ENCODE measurements at regions not wholly inside any gene's neighbourhood (a gene's known extent, or its start where the extent isn't known, plus 50 kb on each side); places are given as distances from the start of the nearest gene placed in this dataset.

DNA sequence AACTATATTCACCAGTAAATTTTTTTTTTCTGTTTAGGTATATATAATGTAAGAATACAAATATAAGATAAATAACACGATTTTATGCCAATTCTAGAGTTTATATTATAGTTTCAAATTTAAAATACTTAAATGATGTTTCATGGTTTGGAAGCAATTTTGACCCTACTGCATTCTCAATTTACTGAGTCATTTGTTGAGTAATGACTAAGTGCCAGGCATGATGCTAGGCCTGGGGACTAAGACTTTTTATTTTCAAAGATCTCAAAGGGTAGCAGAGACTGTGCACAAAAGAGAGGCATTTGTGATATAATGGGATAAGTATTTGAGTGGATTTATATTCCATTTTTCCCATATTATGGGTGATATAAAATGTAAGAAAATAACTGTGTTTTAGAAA lies 78.9 kb upstream of the SMIM30 start:
- Histone ChIP-seq H3K27me3 (replicated peaks; ENCODE audit: insufficient read depth, low read length) (no peaks in the 10 kb centered on the region), H3K9me2 (replicated peaks; ENCODE audit: insufficient read depth, low read length) (no peaks in the 10 kb centered on the region), H3F3A (ENCODE audit: insufficient read depth, low read length) (no peaks in the 10 kb centered on the region), H2AFZ (ENCODE audit: low read length) (no peak overlapping the region), H3K36me3 (replicated peaks; ENCODE audit: insufficient read depth, low read length) (no peaks in the 10 kb centered on the region), H3K79me2 (ENCODE audit: low read length) (no peaks in the 10 kb centered on the region), H3K9ac (ENCODE audit: low read length) (no peak overlapping the region), H3K4me2 (ENCODE audit: low read depth, low read length) (no peak overlapping the region), H3K9me3 (replicated peaks; ENCODE audit: insufficient read depth, low read length) (no peaks in the 10 kb centered on the region), H4K20me1 (ENCODE audit: insufficient read depth, low read length) (no peaks in the 10 kb centered on the region), H3K4me1 (ENCODE audit: low read length) (no peaks in the 10 kb centered on the region), H3K27ac (ENCODE audit: low read length) (no peak overlapping the region), H3K4me3 (ENCODE audit: low read length) (no peak overlapping the region)
- TF ChIP-seq EZH2 (optimal IDR thresholded peaks at IDR 0.05; ENCODE audit: low read depth, low read length), result no peak
- TF ChIP-seq, protein P1, sequence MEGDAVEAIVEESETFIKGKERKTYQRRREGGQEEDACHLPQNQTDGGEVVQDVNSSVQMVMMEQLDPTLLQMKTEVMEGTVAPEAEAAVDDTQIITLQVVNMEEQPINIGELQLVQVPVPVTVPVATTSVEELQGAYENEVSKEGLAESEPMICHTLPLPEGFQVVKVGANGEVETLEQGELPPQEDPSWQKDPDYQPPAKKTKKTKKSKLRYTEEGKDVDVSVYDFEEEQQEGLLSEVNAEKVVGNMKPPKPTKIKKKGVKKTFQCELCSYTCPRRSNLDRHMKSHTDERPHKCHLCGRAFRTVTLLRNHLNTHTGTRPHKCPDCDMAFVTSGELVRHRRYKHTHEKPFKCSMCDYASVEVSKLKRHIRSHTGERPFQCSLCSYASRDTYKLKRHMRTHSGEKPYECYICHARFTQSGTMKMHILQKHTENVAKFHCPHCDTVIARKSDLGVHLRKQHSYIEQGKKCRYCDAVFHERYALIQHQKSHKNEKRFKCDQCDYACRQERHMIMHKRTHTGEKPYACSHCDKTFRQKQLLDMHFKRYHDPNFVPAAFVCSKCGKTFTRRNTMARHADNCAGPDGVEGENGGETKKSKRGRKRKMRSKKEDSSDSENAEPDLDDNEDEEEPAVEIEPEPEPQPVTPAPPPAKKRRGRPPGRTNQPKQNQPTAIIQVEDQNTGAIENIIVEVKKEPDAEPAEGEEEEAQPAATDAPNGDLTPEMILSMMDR (IDR thresholded peaks at IDR 0.05; ENCODE audit: low read length), result no peak
- no peak for TF ChIP-seq EZH2phosphoT487 (IDR thresholded peaks at IDR 0.05; ENCODE audit: low read length)
- DNase-seq, result no peak

DNA sequence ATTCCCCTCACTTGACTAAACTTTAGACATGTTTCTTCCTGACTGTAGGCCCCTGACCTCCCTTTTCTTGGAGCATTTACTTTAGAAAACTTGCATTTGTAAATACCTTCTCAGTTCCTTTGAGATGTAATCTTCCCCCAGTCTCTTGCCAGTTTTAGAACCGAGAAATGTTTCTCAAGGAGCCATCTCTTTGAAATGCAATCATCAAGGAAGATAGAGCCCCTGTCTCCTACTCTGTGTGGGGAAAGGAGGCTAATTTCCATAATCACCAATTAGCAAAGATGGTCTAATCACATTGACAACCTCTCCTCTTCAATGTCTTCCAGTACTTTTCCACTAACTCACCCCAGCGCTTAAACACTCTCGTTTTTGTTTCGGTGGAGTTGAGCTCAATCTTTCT lies 70.0 kb upstream of the SMIM30 start:
- no peak for DNase-seq
- no peaks in the 10 kb centered on the region for H3K4me1 ChIP-seq (ENCODE audit: low read length)
- H3K4me3 ChIP-seq (ENCODE audit: low read length), result no peak overlapping the region
- H3K9ac ChIP-seq (ENCODE audit: low read length), result no peak overlapping the region
- H3K4me2 ChIP-seq (ENCODE audit: low read depth, low read length), result no peak overlapping the region
- no peaks in the 10 kb centered on the region for H3K36me3 ChIP-seq (replicated peaks; ENCODE audit: insufficient read depth, low read length)
- no peaks in the 10 kb centered on the region for H3K27me3 ChIP-seq (replicated peaks; ENCODE audit: insufficient read depth, low read length)
- H3K9me3 ChIP-seq (replicated peaks; ENCODE audit: insufficient read depth, low read length), result no peaks in the 10 kb centered on the region
- H3K27ac ChIP-seq (ENCODE audit: low read length), result no peak overlapping the region
- no peaks in the 10 kb centered on the region for H3K79me2 ChIP-seq (ENCODE audit: low read length)
- no peaks in the 10 kb centered on the region for H4K20me1 ChIP-seq (ENCODE audit: insufficient read depth, low read length)
- TF ChIP-seq EZH2phosphoT487 (IDR thresholded peaks at IDR 0.05; ENCODE audit: low read length), result no peak
- TF ChIP-seq, protein P1 (IDR thresholded peaks at IDR 0.05; ENCODE audit: low read length), result no peak
- no peak for TF ChIP-seq EZH2 (optimal IDR thresholded peaks at IDR 0.05; ENCODE audit: low read depth, low read length)
- H3F3A ChIP-seq (ENCODE audit: insufficient read depth, low read length), result no peaks in the 10 kb centered on the region
- H2AFZ ChIP-seq (ENCODE audit: low read length), result no peak overlapping the region
- no peaks in the 10 kb centered on the region for H3K9me2 ChIP-seq (replicated peaks; ENCODE audit: insufficient read depth, low read length)

DNA sequence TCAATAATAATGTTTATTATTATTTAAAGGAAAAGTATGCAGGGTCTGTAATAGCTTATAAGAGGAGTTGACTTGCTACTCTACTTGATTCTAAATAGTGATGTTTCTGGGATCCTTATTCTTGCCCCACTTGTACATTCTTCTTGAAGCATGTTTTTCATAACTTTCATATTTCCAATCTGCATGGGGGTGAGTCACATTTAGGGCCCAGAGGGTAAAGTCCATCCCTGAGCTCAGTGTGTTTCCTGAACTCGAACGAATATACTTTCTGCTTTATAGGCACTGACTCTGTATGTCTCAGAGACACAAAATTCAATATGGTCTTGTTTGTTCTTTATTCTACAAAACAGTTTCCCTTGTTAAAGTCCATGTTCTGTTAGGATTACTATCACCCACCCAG lies 61.0 kb upstream of the SMIM30 start:
- no peak for TF ChIP-seq EZH2 (optimal IDR thresholded peaks at IDR 0.05; ENCODE audit: low read depth, low read length)
- TF ChIP-seq EZH2phosphoT487 (IDR thresholded peaks at IDR 0.05; ENCODE audit: low read length), result no peak
- TF ChIP-seq, protein P1 (IDR thresholded peaks at IDR 0.05; ENCODE audit: low read length), result no peak
- H3K4me1 ChIP-seq (ENCODE audit: low read length), result no peaks in the 10 kb centered on the region
- H3K9me2 ChIP-seq (replicated peaks; ENCODE audit: insufficient read depth, low read length), result no peaks in the 10 kb centered on the region
- no peak overlapping the region for H3K4me3 ChIP-seq (ENCODE audit: low read length)
- no peak for DNase-seq
- H3K9ac ChIP-seq (ENCODE audit: low read length), result no peak overlapping the region
- no peak overlapping the region for H3K27ac ChIP-seq (ENCODE audit: low read length)
- no peaks in the 10 kb centered on the region for H3K79me2 ChIP-seq (ENCODE audit: low read length)
- no peaks in the 10 kb centered on the region for H4K20me1 ChIP-seq (ENCODE audit: insufficient read depth, low read length)
- H3K4me2 ChIP-seq (ENCODE audit: low read depth, low read length), result no peak overlapping the region
- no peaks in the 10 kb centered on the region for H3K27me3 ChIP-seq (replicated peaks; ENCODE audit: insufficient read depth, low read length)
- no peaks in the 10 kb centered on the region for H3K36me3 ChIP-seq (replicated peaks; ENCODE audit: insufficient read depth, low read length)
- H3K9me3 ChIP-seq (replicated peaks; ENCODE audit: insufficient read depth, low read length), result no peaks in the 10 kb centered on the region
- H3F3A ChIP-seq (ENCODE audit: insufficient read depth, low read length), result no peaks in the 10 kb centered on the region
- H2AFZ ChIP-seq (ENCODE audit: low read length), result no peak overlapping the region
